Esophagus muscularis mucosa (tissue), 4 donors: ENCODE measurements at regions not wholly inside any gene's neighbourhood (a gene's known extent, or its start where the extent isn't known, plus 50 kb on each side); places are given as distances from the start of the nearest gene placed in this dataset.

Experiments used
- CTCF ChIP-seq, 3 experiments: fragments of 200-600 bp in 2 of 3; fragments of 450-650 bp in 1 of 3; sonication (generic) in 2 of 3; IDR thresholded peaks; one replicate each; pipeline ENCODE4 v1.5.1; 2017 to 2019; ENCODE audit warnings: antibody characterized with exemption in 3 of 3, mild to moderate bottlenecking in 2 of 3, moderate library complexity in 1 of 3
- EP300 ChIP-seq: sonication (generic); formaldehyde crosslinking; IDR thresholded peaks from one replicate; pipeline ENCODE4 v1.6.1; 2017; ENCODE audit warnings: antibody characterized with exemption
- POLR2A ChIP-seq: fragments of 450-650 bp; IDR thresholded peaks from one replicate; pipeline ENCODE4 v1.6.1; 2017; ENCODE audit warnings: antibody characterized with exemption, moderate library complexity, mild to moderate bottlenecking, low read depth
- POLR2AphosphoS5 ChIP-seq, 2 donors: sonication (generic); formaldehyde crosslinking; IDR thresholded peaks; one replicate each; pipeline ENCODE4 v1.6.1; 2017; ENCODE audit warnings: antibody characterized with exemption in 2 of 2

- TF ChIP-seq CTCF (IDR thresholded peaks at IDR 0.05), result no peak
- TF ChIP-seq POLR2AphosphoS5 (IDR thresholded peaks at IDR 0.05), result no peak
- TF ChIP-seq POLR2A, result no peak
- TF ChIP-seq EP300, result no peak
Measured at GRCh38 chr19:41495589-41495988, 52.6 kb downstream of the ERICH4 start.
